ENCODE measurements at regions not wholly inside any gene's neighbourhood (a gene's known extent, or its start where the extent isn't known, plus 50 kb on each side); places are given as distances from the start of the nearest gene placed in this dataset.
A peak's percentile ranks its signal among the peaks of the same experiment; 100 is the strongest.

GRCh38 chr11:109291553-109291952, 130.4 kb upstream of the C11orf87 start:
- DNase-seq, result no peak

DNA sequence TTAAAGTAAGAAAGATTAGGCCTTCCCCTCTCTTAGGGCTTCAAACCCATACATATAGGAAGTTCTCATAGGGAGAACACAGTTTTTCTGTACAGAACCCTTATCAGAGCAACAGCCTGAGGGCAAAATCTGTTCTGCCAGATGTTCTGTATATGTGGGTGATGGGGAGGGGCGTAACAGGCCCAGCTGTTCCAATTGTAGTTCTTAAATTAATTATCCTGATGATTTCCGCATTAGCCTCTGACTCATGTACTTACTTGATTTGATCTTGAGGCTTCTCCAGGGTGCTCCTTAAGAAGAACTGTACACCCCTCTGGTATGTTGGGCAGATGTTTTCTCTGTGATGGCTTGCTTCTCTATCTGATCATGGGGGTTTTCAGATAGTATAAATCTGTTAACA, 123.1 kb upstream of the C11orf87 start:
- DNase-seq, result no peak

- DNase-seq, result no peak
Observed at GRCh38 chr11:109300211-109300610, 121.8 kb upstream of the C11orf87 start.

DNA sequence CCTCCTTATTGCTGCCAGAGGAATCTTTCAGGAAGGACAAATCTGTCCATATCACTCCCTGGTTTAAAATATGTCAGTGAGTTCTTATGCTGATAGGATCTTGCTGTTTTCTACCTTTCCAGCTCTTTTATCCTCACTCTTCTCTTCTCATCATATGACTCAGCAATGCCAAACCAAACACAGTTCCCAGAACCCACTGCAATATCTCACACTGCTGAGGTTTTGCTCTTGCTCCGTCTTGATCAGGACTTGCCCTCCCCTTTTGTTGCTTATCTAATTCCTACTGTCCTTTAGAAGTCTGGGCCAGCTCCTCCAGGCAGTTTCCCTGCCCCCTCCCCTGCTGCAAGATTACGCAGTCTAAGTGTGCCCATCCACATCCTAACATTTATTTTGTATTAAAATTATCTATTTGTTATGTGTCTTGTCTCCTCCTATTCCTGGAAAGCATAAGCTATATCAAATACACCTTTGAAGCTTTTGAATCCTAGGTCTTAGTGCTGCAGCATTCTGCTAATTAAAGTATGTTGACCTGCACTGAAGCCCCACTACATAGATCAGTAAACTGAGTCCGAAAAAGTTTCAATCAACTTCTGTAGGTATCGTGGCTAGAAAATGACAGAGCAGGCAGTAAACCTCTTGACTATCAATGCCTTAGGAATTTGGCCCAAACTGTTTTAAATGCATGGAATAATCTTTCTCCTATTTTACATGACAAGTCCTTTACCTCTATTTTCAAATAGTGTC, 119.2 kb upstream of the C11orf87 start:
- no peak for DNase-seq

GRCh38 chr11:109303342-109303741, 118.6 kb upstream of the C11orf87 start:
- no peak for DNase-seq

- DNase-seq, result peak; percentile 44
Observed at GRCh38 chr11:109304159-109304558, 117.8 kb upstream of the C11orf87 start.

DNA sequence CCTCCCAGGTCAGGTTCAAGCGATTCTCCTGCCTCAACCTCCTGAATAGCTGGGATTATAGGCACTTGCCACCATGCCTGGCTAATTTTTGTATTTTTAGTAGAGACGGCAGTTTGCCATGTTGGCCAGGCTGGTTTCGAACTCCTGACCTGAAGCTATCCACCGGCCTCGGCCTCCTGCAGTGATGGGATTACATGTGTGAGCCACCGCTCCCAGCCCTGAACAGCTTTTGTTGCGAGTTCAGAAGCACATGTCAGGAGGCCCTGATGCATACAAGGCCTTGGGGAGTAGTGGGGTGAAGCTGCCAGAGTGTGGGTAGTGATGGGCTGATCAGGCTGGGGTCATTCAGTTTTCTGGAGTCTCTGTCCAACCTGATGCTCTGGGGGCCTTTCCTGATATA, 117.0 kb upstream of the C11orf87 start:
- no peak for DNase-seq

DNA sequence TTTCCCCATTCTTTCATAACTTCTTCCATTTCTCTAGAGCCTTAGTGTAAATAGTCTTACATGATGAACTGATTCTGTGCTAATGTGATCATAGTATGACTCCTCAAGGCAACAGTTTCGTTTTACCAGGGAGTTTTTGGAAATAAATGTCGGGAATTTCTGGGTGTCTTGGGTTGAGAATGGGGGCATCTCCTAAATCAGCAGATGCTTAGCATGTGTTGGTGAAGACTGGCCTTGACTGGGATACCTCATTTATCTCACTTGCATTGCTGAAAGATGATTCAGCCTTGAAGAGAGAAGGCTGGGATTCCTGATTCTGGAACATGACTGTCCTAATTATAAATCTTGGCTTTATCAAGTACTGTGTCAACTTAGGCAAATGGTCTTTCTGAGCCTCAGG, 115.7 kb upstream of the C11orf87 start:
- peak; percentile 44 for DNase-seq

- no peak for DNase-seq
Observed at GRCh38 chr11:109307366-109307765, 114.6 kb upstream of the C11orf87 start.

- no peak for DNase-seq
Observed at GRCh38 chr11:109308551-109308950, 113.4 kb upstream of the C11orf87 start.

DNA sequence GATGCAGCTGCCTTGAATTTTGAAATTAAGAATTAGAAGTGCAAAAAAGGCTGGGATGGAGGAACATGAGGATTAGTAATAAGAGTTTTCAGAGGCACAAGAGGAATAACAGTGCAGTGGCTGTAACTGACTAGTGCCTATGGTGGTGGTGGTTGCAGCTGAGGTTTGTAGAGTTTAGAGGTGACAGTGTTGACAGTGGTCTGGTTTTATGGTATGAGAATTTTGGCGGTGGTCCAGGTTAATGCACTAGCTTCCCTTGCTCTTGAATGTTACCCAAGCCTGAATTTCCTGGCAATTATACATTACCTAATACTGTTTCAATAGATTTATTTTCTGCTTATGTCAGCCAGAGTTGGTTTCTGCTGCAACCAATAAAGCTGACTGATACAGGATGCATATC, 112.8 kb upstream of the C11orf87 start:
- DNase-seq, result peak; percentile 76

DNA sequence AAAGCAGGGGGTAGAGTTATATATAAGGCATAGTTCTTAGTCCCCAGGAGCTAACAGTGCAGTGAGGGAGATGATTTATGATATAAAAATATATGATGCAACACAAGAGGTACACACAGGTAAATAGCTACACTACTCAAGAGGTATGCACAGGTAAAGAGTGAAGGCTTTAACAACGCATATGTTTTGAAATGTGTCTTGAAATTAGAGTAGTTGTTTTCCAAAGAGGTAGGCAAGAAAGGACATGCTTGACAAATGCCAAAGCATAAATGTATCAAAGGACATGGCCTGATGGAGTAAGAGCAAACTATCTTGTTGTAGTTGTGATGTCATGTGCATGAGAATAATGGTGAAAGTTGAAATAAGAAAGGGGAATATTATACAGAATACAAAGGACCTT, 104.3 kb upstream of the C11orf87 start:
- no peak for DNase-seq

DNA sequence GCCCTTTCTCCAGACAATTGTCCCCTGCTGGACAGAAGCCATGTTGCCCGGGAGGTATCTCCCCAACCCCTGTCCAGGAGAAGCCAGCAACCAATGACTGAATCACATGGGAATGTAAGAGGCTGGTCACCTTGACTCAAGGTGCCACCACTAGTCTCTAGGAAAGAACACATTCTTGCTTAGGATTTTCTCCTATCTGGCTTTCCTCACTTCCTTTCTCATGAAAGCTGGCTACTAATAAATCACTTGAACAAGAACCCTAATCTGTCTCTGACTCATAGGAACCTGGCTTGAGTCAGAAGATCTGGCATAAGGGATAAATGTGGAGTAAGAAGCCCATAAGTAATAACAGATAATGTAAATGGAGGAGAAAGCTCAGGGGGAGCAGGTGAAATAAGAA, 101.4 kb upstream of the C11orf87 start:
- DNase-seq, result peak; percentile 18

DNA sequence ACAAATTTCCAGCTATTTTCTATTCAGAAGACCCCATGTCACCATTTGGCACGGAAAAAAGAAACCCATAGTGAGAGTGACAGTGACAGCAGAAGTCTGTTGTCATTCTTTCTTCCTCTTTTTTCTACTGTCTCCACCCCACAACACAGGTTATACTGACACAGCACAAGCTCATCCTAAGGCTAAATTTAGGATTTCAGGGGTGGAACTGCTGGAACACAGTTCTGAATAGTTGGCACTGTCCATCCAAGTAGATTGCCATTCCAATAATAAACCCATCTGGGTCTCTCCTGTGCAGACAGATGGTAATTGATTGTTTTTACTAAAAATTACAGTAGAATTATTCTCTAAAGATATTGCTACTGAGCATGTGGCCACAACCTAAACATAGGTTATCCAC, 95.2 kb upstream of the C11orf87 start:
- no peak for DNase-seq

GRCh38 chr11:109329716-109330115, 92.3 kb upstream of the C11orf87 start:
- DNase-seq, result no peak

GRCh38 chr11:109338131-109338530, 83.9 kb upstream of the C11orf87 start:
- DNase-seq, result peak; percentile 8

GRCh38 chr11:109342261-109342660, 79.7 kb upstream of the C11orf87 start:
- no peak for DNase-seq

DNA sequence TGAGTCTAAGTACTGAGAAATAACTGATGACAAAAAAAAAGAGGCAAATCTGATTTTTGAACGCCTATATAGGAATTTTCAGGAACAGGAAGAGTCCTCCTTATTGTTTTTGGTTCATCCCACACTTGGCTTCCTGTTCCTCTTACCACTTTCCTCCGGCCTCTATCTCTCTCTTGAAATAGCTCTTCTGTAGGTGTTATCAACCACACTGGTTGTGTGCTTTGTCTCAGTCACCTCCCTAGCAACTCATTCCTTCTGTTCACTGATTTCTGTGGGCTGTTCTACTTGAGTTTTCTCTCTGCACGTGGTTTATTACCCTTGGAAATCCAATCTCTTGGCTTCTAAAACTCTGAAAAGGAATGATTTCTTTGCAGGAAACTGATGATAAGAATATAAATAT, 78.7 kb upstream of the C11orf87 start:
- no peak for DNase-seq

DNA sequence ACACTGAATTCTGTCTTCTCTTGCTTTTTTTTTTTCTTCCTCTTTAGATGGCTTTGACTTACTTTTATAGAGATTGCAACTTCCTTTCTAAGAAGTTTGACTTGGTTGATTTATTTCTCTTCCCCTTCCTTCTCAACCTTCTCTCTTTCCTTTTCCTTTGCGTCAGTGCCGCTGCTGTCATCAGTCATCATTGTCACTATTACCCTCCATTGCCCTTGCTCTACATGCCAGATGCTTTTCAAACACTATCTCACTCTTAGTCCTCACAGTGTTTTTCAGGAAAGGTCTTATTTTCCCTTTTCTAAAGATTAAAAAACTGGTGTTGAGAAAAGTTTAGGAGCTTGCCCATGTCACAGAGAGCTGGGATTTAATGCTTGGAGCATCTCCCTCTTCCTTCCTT, 74.7 kb upstream of the C11orf87 start:
- no peak for DNase-seq

GRCh38 chr11:109349276-109350080, 72.5 kb upstream of the C11orf87 start:
- DNase-seq, result no peak

GRCh38 chr11:109350091-109350490, 71.9 kb upstream of the C11orf87 start:
- no peak for DNase-seq

GRCh38 chr11:109362059-109362458, 59.9 kb upstream of the C11orf87 start:
- DNase-seq, result no peak

GRCh38 chr11:109363682-109364081, 58.3 kb upstream of the C11orf87 start:
- no peak for DNase-seq

GRCh38 chr11:109364851-109365250, 57.1 kb upstream of the C11orf87 start:
- no peak for DNase-seq
